C4-2B (cell line): ENCODE measurements at regions not wholly inside any gene's neighbourhood (a gene's known extent, or its start where the extent isn't known, plus 50 kb on each side); places are given as distances from the start of the nearest gene placed in this dataset.

Experiments used
- CTCF ChIP-seq: fragments of 450-650 bp; conservative IDR thresholded peaks from 2 replicates; pipeline ENCODE4 v1.5.1; 2017; ENCODE audit warnings: mild to moderate bottlenecking
- ZFX ChIP-seq: fragments of 450-650 bp; IDR thresholded peaks from 2 replicates; pipeline ENCODE4 v1.6.1; 2017

GRCh38 chrX:93229036-93229435 is 444.3 kb downstream of the NAP1L3 start:
- no peak for TF ChIP-seq CTCF
- TF ChIP-seq ZFX, result no peak
